ENCODE measurements at regions not wholly inside any gene's neighbourhood (a gene's known extent, or its start where the extent isn't known, plus 50 kb on each side); places are given as distances from the start of the nearest gene placed in this dataset.
"Not testable (repeated sequence)": the region's sequence is repeated elsewhere in the genome, so short reads cannot be mapped to it uniquely, and the experiment has no call there.

GRCh38 chr17:13158494-13159240, 140.8 kb upstream of the ELAC2 start:
- no peak for TF ChIP-seq CTCF (IDR thresholded peaks at IDR 0.05)
- H3K4me1 Mint-ChIP-seq = no peaks in the 10 kb centered on the region
- no peak overlapping the region for H3K27ac Mint-ChIP-seq
- H3K4me3 Mint-ChIP-seq = no peak overlapping the region
- H3K9me3 Mint-ChIP-seq = no peaks in the 10 kb centered on the region
- no peaks in the 10 kb centered on the region for H3K36me3 Mint-ChIP-seq (ENCODE audit: low read depth)
- no peaks in the 10 kb centered on the region for H3K27me3 Mint-ChIP-seq (ENCODE audit: low read depth, poor library complexity)
- no peak for DNase-seq

GRCh38 chr17:13157656-13158055, 139.8 kb upstream of the ELAC2 start:
- Mint-ChIP-seq H3K27me3 (ENCODE audit: low read depth, poor library complexity) (peaks cover 2% of the 10 kb centered on the region), H3K9me3 (no peaks in the 10 kb centered on the region), H3K36me3 (ENCODE audit: low read depth) (no peaks in the 10 kb centered on the region)

GRCh38 chr17:13154930-13155329, 137.1 kb upstream of the ELAC2 start:
- H3K27me3 Mint-ChIP-seq (ENCODE audit: low read depth, poor library complexity) = peaks cover 2% of the 10 kb centered on the region
- H3K4me1 Mint-ChIP-seq = no peaks in the 10 kb centered on the region
- no peak for DNase-seq
- H3K36me3 Mint-ChIP-seq (ENCODE audit: low read depth) = no peaks in the 10 kb centered on the region
- H3K9me3 Mint-ChIP-seq = no peaks in the 10 kb centered on the region
- H3K27ac Mint-ChIP-seq = no peak overlapping the region
- no peak for TF ChIP-seq CTCF (IDR thresholded peaks at IDR 0.05)
- no peak overlapping the region for H3K4me3 Mint-ChIP-seq

More at GRCh38 chr17:13157656-13158055, 139.8 kb upstream of the ELAC2 start:
- Mint-ChIP-seq H3K4me1 (no peaks in the 10 kb centered on the region), H3K4me3 (no peak overlapping the region), H3K27ac (no peak overlapping the region)
- TF ChIP-seq CTCF (IDR thresholded peaks at IDR 0.05) = no peak
- no peak for DNase-seq

GRCh38 chr17:13154398-13154797, 136.6 kb upstream of the ELAC2 start:
- Mint-ChIP-seq H3K4me3 (no peak overlapping the region), H3K27me3 (ENCODE audit: low read depth, poor library complexity) (peaks cover 2% of the 10 kb centered on the region), H3K27ac (no peak overlapping the region), H3K4me1 (no peaks in the 10 kb centered on the region), H3K36me3 (ENCODE audit: low read depth) (no peaks in the 10 kb centered on the region), H3K9me3 (no peaks in the 10 kb centered on the region)
- no peak for TF ChIP-seq CTCF (IDR thresholded peaks at IDR 0.05)
- no peak for DNase-seq

GRCh38 chr17:13153036-13153435, 135.2 kb upstream of the ELAC2 start:
- Mint-ChIP-seq H3K9me3 (no peaks in the 10 kb centered on the region), H3K4me3 (no peak overlapping the region), H3K27ac (no peak overlapping the region), H3K4me1 (no peaks in the 10 kb centered on the region), H3K36me3 (ENCODE audit: low read depth) (no peaks in the 10 kb centered on the region), H3K27me3 (ENCODE audit: low read depth, poor library complexity) (peaks cover 2% of the 10 kb centered on the region)
- no peak for TF ChIP-seq CTCF (IDR thresholded peaks at IDR 0.05)
- no peak for DNase-seq

GRCh38 chr17:13152501-13152900, 134.7 kb upstream of the ELAC2 start:
- TF ChIP-seq CTCF (IDR thresholded peaks at IDR 0.05) = no peak
- Mint-ChIP-seq H3K4me1 (no peaks in the 10 kb centered on the region), H3K9me3 (no peaks in the 10 kb centered on the region), H3K27ac (no peak overlapping the region), H3K4me3 (no peak overlapping the region), H3K27me3 (ENCODE audit: low read depth, poor library complexity) (peaks cover 2% of the 10 kb centered on the region), H3K36me3 (ENCODE audit: low read depth) (no peaks in the 10 kb centered on the region)
- DNase-seq = no peak

- not testable (repeated sequence) for H3K9me3 Mint-ChIP-seq; H3K4me1 Mint-ChIP-seq; H3K36me3 Mint-ChIP-seq (ENCODE audit: low read depth); DNase-seq; H3K27me3 Mint-ChIP-seq (ENCODE audit: low read depth, poor library complexity); H3K27ac Mint-ChIP-seq; H3K4me3 Mint-ChIP-seq
Measured at GRCh38 chr17:13150738-13151137, 132.9 kb upstream of the ELAC2 start.
